ENCODE measurements at regions not wholly inside any gene's neighbourhood (a gene's known extent, or its start where the extent isn't known, plus 50 kb on each side); places are given as distances from the start of the nearest gene placed in this dataset.

DNA sequence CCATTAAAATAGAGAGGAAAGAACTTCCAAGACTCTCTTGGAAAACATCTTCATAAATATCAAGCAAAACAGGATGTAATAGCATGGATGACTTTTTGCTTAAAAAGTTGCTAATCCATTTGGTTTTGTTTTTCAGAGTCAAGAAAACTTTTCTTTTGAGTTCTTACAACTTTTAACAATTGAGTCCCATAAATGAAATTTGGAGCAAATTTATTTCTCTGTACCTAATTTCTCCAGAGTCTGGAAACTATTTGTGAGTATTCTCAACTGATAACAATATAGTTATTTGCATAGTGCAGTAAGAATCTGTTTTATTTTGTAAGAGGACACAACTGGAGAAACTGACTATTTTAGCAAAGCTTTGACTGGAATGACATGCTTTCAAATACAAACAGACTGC lies 606.3 kb upstream of the IGFBP3 start:
- TF ChIP-seq CTCF (conservative IDR thresholded peaks at IDR 0.05; ENCODE audit: low read length) (no peak), EZH2phosphoT487 (IDR thresholded peaks at IDR 0.05; ENCODE audit: borderline replicate concordance, low read depth, low read length) (no peak)
